ENCODE measurements at regions not wholly inside any gene's neighbourhood (a gene's known extent, or its start where the extent isn't known, plus 50 kb on each side); places are given as distances from the start of the nearest gene placed in this dataset.
A peak's percentile ranks its signal among the peaks of the same experiment; 100 is the strongest.

GRCh38 chr4:124206779-124207605 is 505.5 kb downstream of the ANKRD50 start:
- DNase-seq (ENCODE audit: low read depth), result peak; percentile 61

- DNase-seq (ENCODE audit: low read depth), result no peak
These were observed 503.3 kb downstream of the ANKRD50 start for GRCh38 chr4:124209211-124209610.

GRCh38 chr4:124209626-124210025 is 502.9 kb downstream of the ANKRD50 start:
- DNase-seq (ENCODE audit: low read depth), result no peak

- DNase-seq (ENCODE audit: low read depth), result no peak
These were observed 501.8 kb downstream of the ANKRD50 start for GRCh38 chr4:124210746-124211145.

GRCh38 chr4:124212815-124213630 is 499.5 kb downstream of the ANKRD50 start:
- DNase-seq (ENCODE audit: low read depth), result peak; percentile 81

- no peak for DNase-seq (ENCODE audit: low read depth)
These were observed 493.1 kb downstream of the ANKRD50 start for GRCh38 chr4:124219389-124219788.

GRCh38 chr4:124224256-124224655 is 488.3 kb downstream of the ANKRD50 start:
- DNase-seq (ENCODE audit: low read depth), result no peak

GRCh38 chr4:124227981-124228380 is 484.6 kb downstream of the ANKRD50 start:
- DNase-seq (ENCODE audit: low read depth), result no peak

GRCh38 chr4:124230268-124230667 is 482.3 kb downstream of the ANKRD50 start:
- DNase-seq (ENCODE audit: low read depth), result no peak

- no peak for DNase-seq (ENCODE audit: low read depth)
These were observed 477.8 kb downstream of the ANKRD50 start for GRCh38 chr4:124234771-124235170.

GRCh38 chr4:124243671-124244366 is 468.7 kb downstream of the ANKRD50 start:
- no peak for DNase-seq (ENCODE audit: low read depth)

- no peak for DNase-seq (ENCODE audit: low read depth)
These were observed 459.5 kb downstream of the ANKRD50 start for GRCh38 chr4:124253080-124253479.

- DNase-seq (ENCODE audit: low read depth), result peak; percentile 85
These were observed 450.0 kb downstream of the ANKRD50 start for GRCh38 chr4:124262211-124263179.

GRCh38 chr4:124265701-124266100 is 446.8 kb downstream of the ANKRD50 start:
- peak; percentile 11 for DNase-seq (ENCODE audit: low read depth)

- DNase-seq (ENCODE audit: low read depth), result no peak
These were observed 445.8 kb downstream of the ANKRD50 start for GRCh38 chr4:124266721-124267120.

- DNase-seq (ENCODE audit: low read depth), result no peak
These were observed 436.1 kb downstream of the ANKRD50 start for GRCh38 chr4:124276461-124276860.

- DNase-seq (ENCODE audit: low read depth), result no peak
These were observed 434.8 kb downstream of the ANKRD50 start for GRCh38 chr4:124277691-124278090.

- peak; percentile 6 for DNase-seq (ENCODE audit: low read depth)
These were observed 434.1 kb downstream of the ANKRD50 start for GRCh38 chr4:124278477-124278876.

- DNase-seq (ENCODE audit: low read depth), result no peak
These were observed 432.8 kb downstream of the ANKRD50 start for GRCh38 chr4:124279741-124280140.

- DNase-seq (ENCODE audit: low read depth), result no peak
These were observed 430.1 kb downstream of the ANKRD50 start for GRCh38 chr4:124282301-124282898.
